Activated B cell treated with CpG ODN at 0.5 μM for 24 hours (primary cell): ENCODE measurements at regions not wholly inside any gene's neighbourhood (a gene's known extent, or its start where the extent isn't known, plus 50 kb on each side); places are given as distances from the start of the nearest gene placed in this dataset.

ENCODE experiments used
- ATAC-seq: fragments of 200-7000 bp; cut with Tn5 transposase; one replicate; pipeline ENCODE4 v1.10.0; 2021; ENCODE audit warnings: low read depth, mild to moderate bottlenecking, moderate library complexity
- CTCF ChIA-PET: fragments of 350-600 bp; sonication (Branson Sonifier 250); formaldehyde crosslinking; loops from one replicate; lab custom pipeline; 2021; ENCODE audit warnings: antibody characterized with exemption; lab: Charles Lee
- POLR2A ChIA-PET: fragments of 350-600 bp; sonication (Branson Sonifier 250); formaldehyde crosslinking; loops from one replicate; lab custom pipeline; 2021; ENCODE audit warnings: antibody characterized with exemption; lab: Charles Lee
- DNase-seq: peaks from one replicate; pipeline ENCODE4 v3.0.0; 2022
- H3K27ac Mint-ChIP-seq: one replicate; pipeline ENCODE4 v1.8.0; 2020; ENCODE audit warnings: mixed read lengths
- H3K27me3 Mint-ChIP-seq: one replicate; pipeline ENCODE4 v1.8.0; 2021; ENCODE audit warnings: mixed read lengths
- H3K36me3 Mint-ChIP-seq: one replicate; pipeline ENCODE4 v1.8.0; 2021; ENCODE audit warnings: low read depth, mixed read lengths
- H3K4me1 Mint-ChIP-seq: one replicate; pipeline ENCODE4 v1.8.0; 2021; ENCODE audit warnings: mixed read lengths
- H3K4me3 Mint-ChIP-seq: one replicate; pipeline ENCODE4 v1.8.0; 2020; ENCODE audit warnings: mild to moderate bottlenecking, mixed read lengths
- H3K9me3 Mint-ChIP-seq: one replicate; pipeline ENCODE4 v1.8.0; 2020; ENCODE audit warnings: mixed read lengths
- CTCF ChIP-seq: fragments of 200-600 bp; IDR thresholded peaks from one replicate; pipeline ENCODE4 v1.8.0; 2022; ENCODE audit warnings: antibody characterized with exemption, mild to moderate bottlenecking
- intact Hi-C: fragments of 100-400 bp; cut with micrococcal nuclease; formaldehyde crosslinking; loops from one replicate; pipeline ENCODE4 v1.15.1; 2024

- H3K36me3 Mint-ChIP-seq = no peaks in the 10 kb centered on the region
- peaks cover 2% of the 10 kb centered on the region for H3K27me3 Mint-ChIP-seq
- ChIA-PET CTCF (no interaction called here), POLR2A (no interaction called here)
- DNase-seq (no peak), ATAC-seq (no peak)
- H3K4me1 Mint-ChIP-seq = no peaks in the 10 kb centered on the region
- no peak overlapping the region for H3K4me3 Mint-ChIP-seq
- intact Hi-C loops = no loop called here
- H3K27ac Mint-ChIP-seq = no peak overlapping the region
- no peak for TF ChIP-seq CTCF
- H3K9me3 Mint-ChIP-seq = no peaks in the 10 kb centered on the region
Measured at GRCh38 chr6:97445407-97445806, 162.4 kb upstream of the MMS22L start.

GRCh38 chr6:97449444-97449966, 166.5 kb upstream of the MMS22L start:
- Mint-ChIP-seq H3K4me1 (no peaks in the 10 kb centered on the region), H3K9me3 (no peaks in the 10 kb centered on the region), H3K4me3 (no peak overlapping the region), H3K27me3 (peaks cover 2% of the 10 kb centered on the region), H3K36me3 (no peaks in the 10 kb centered on the region), H3K27ac (no peak overlapping the region)
- CTCF ChIA-PET = no interaction called here
- POLR2A ChIA-PET = no interaction called here
- no peak for TF ChIP-seq CTCF
- ATAC-seq (no peak), DNase-seq (no peak)
- intact Hi-C loops = no loop called here

- Mint-ChIP-seq H3K4me3 (no peak overlapping the region), H3K9me3 (no peaks in the 10 kb centered on the region), H3K27ac (no peak overlapping the region), H3K27me3 (peaks cover 2% of the 10 kb centered on the region), H3K36me3 (no peaks in the 10 kb centered on the region), H3K4me1 (no peaks in the 10 kb centered on the region)
- intact Hi-C loops = no loop called here
- no peak for ATAC-seq
- ChIA-PET POLR2A (no interaction called here), CTCF (no interaction called here)
- TF ChIP-seq CTCF = no peak
- DNase-seq = no peak
Measured at GRCh38 chr6:97450087-97450486, 167.1 kb upstream of the MMS22L start.

- Mint-ChIP-seq H3K9me3 (no peaks in the 10 kb centered on the region), H3K4me1 (no peaks in the 10 kb centered on the region), H3K36me3 (no peaks in the 10 kb centered on the region), H3K27ac (no peak overlapping the region), H3K4me3 (no peak overlapping the region), H3K27me3 (no peaks in the 10 kb centered on the region)
- no peak for TF ChIP-seq CTCF
- intact Hi-C loops = no loop called here
- no peak for ATAC-seq
- no peak for DNase-seq
- CTCF ChIA-PET = no interaction called here
- POLR2A ChIA-PET = no interaction called here
Measured at GRCh38 chr6:97456070-97456469, 173.1 kb upstream of the MMS22L start.

- Mint-ChIP-seq H3K27ac (no peak overlapping the region), H3K36me3 (no peaks in the 10 kb centered on the region), H3K27me3 (peaks cover 2% of the 10 kb centered on the region), H3K4me1 (no peaks in the 10 kb centered on the region), H3K4me3 (no peak overlapping the region), H3K9me3 (no peaks in the 10 kb centered on the region)
- POLR2A ChIA-PET = no interaction called here
- CTCF ChIA-PET = no interaction called here
- no peak for DNase-seq
- TF ChIP-seq CTCF = no peak
- intact Hi-C loops = no loop called here
- no peak for ATAC-seq
Measured at GRCh38 chr6:97459535-97459934, 176.5 kb upstream of the MMS22L start.
